HG03196 (cell line): ENCODE measurements at regions not wholly inside any gene's neighbourhood (a gene's known extent, or its start where the extent isn't known, plus 50 kb on each side); places are given as distances from the start of the nearest gene placed in this dataset.

Experiments
- ATAC-seq: cut with Tn5 transposase; IDR thresholded peaks from one replicate; pipeline ENCODE4 v1.9.1; 2021; ENCODE audit not compliant: unreplicated experiment

- no peak for ATAC-seq
These were observed 139.3 kb upstream of the TMCC3 start for GRCh38 chr12:94789510-94790225.

DNA sequence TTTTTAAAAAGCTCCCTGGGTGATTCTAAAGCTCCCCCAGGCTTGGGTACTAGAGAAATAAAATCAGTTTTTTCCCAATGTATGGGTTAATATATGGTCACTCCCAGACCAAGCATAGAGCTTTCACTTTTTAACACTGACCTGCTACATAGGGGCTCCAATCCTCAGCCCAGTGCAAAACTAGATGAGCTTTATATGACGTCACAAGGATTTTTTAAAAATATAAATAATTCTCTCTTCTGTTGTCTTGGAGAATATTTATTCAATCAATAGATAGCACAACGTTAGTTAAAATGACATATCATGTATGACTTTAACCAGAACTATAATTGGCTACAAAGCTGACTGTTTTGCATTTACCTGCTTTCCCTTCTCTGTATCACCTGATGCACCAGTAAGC is 137.9 kb upstream of the TMCC3 start:
- ATAC-seq: no peak

DNA sequence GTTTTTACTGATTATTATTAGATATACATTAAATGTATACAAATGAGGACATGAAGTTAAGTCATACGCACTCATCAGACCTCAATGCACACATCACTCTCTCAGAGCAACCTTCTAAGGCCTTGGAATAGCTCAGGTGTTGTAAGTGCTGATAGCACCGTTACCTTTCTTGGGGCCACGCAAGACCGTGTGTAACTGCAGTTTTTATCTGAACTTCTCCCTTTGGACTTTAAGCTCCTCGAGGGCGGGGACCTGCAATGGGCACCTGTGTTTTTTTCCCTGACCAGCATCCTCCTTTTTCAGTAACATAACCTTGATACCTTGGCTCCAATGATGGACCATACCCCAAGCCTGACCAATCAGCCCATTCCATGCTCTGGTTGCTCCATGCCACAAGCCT is 136.5 kb upstream of the TMCC3 start:
- no peak for ATAC-seq

GRCh38 chr12:94783862-94784261 is 133.5 kb upstream of the TMCC3 start:
- ATAC-seq: no peak

- no peak for ATAC-seq
These were observed 133.0 kb upstream of the TMCC3 start for GRCh38 chr12:94783343-94783742.

- ATAC-seq: no peak
These were observed 131.5 kb upstream of the TMCC3 start for GRCh38 chr12:94781835-94782234.

DNA sequence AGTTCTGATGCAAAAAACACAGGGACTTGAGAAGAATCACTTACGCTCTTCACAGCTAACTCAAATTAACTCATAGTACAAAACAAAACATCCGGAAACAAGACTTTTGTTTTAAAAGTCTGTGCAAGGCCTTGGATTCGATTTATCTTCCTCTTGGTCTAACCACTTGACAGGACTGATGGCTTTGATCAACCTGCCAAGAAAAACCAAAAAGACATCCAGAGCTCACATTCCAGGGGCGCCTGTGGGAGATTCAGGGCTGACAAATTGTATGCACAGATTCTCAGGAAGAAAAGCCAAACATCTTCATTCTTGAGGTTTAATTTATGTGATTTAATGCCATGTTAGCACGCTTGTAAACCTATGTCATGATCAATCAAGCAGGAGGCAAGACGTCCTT is 129.1 kb upstream of the TMCC3 start:
- ATAC-seq: no peak

DNA sequence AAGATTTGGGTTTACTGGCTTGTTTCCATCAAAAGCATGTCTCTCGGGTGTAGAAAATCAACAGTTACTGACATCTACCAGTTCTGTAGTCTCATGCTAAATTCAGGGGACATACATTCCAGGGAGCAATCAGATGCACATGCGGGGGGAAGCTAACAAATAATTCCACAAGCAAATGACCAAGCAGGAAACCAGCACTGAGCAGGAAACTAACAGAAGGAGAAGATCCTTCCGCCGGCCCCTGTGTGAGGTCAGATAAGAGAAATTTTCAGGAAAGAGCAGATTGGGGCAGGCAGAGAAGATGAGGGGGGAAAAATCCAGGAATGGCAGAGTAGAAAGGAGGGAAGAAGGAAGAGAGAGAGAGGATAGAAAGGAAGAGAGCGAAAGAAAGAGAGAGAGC is 127.6 kb upstream of the TMCC3 start:
- ATAC-seq: no peak

DNA sequence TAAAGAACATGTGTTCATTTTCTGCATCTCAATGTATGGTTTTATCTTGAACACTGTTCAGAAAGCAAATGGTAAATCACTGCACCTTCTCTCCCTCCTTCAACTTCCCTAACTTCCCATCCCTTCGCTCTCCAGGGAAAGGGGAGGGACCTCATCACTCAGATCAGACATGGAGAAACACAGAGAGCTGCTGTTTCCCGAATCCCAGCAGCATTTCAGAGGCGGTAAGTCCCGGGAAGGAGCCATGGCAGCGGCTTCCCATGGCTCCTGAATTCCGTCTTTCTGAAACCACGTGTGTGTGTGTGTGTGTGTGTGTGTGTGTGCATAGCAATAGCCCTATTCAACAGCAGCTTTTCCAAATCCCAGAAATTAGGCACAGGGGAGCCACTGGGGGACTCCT is 125.4 kb upstream of the TMCC3 start:
- ATAC-seq: no peak

DNA sequence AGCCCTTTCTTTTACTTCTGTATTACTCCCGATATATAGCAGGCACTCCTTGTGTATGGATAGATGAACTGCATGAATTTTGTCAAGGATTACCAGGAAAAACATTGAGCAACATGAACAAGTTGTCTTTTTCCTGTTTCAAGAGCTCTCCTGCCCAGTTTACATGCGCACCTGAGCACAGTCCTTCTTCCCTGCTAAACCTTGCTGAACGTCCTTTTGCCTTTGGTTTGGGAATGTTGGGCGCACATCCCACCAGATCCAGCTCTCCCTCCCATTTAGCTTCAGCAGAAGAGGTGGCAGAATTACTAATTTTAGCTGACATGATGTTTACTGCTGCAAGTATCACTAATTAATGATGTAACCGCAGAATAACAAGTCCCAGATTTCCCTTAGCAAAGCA is 121.4 kb upstream of the TMCC3 start:
- no peak for ATAC-seq

- no peak for ATAC-seq
These were observed 120.8 kb upstream of the TMCC3 start for GRCh38 chr12:94771199-94771598.

GRCh38 chr12:94770791-94771190 is 120.4 kb upstream of the TMCC3 start:
- ATAC-seq: no peak

GRCh38 chr12:94769776-94770759 is 119.7 kb upstream of the TMCC3 start:
- ATAC-seq: no peak

- ATAC-seq: peak; percentile 77
These were observed 118.7 kb upstream of the TMCC3 start for GRCh38 chr12:94769047-94769420.

- ATAC-seq: peak; percentile 30
These were observed 118.2 kb upstream of the TMCC3 start for GRCh38 chr12:94768398-94769046.

DNA sequence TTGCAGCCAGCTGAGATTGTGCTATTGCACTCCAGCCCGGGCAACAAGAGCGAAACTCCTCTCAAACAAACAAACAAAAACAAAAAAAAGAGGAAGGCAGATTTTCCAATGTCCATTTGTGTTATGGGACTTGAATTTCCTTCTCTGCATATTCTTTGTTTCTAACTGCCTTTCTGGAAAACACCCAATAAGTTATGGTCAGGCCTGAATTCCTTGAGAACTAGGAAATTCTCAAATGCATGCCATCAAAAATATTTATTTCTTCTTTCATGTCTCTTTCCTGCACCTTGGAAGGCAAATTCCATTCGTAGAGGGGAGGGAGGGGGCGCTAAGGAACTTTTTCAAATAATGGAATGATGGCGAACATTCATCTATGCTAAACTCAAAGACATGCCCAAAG is 117.6 kb upstream of the TMCC3 start:
- ATAC-seq: no peak

DNA sequence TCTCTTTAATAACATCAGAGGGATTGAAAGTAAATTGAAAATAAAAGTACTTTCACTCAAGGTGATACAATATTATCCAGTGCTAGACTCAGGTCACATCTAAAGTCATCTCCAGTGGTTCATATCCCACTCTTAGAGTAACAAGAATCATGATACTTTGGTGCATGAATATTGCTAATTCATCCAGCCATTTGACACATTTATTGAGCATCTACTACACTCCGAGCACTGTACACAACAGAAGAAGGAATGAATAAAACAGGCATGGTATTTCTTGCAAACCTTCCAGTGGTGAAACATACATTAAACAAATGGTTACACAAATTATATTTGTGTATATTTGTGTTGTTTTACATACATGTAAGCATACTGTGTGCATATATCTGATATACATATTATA is 116.0 kb upstream of the TMCC3 start:
- no peak for ATAC-seq

- no peak for ATAC-seq
These were observed 113.1 kb upstream of the TMCC3 start for GRCh38 chr12:94763462-94763861.

- ATAC-seq: no peak
These were observed 112.6 kb upstream of the TMCC3 start for GRCh38 chr12:94762943-94763342.

GRCh38 chr12:94762259-94762942 is 112.0 kb upstream of the TMCC3 start:
- peak; percentile 76 for ATAC-seq

DNA sequence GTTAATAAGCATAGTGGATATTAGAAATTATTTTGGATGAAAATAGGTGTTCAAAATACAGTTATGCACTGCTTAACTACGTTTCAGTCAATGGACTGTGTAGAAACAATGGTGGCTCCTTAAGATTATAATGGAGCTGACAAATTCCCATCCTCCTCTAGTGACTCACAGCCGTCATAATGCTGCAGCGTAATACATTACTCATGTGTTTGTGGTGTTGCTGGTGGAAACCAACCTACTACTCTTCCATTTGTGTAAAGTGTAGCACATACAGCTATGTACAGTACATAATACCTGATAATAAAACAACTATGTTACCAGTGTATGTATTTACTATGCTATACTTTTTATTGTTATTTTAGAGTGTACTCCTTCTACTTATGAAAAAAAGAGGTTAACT is 111.2 kb upstream of the TMCC3 start:
- ATAC-seq: no peak
